ENCODE measurements at regions not wholly inside any gene's neighbourhood (a gene's known extent, or its start where the extent isn't known, plus 50 kb on each side); places are given as distances from the start of the nearest gene placed in this dataset.

DNA sequence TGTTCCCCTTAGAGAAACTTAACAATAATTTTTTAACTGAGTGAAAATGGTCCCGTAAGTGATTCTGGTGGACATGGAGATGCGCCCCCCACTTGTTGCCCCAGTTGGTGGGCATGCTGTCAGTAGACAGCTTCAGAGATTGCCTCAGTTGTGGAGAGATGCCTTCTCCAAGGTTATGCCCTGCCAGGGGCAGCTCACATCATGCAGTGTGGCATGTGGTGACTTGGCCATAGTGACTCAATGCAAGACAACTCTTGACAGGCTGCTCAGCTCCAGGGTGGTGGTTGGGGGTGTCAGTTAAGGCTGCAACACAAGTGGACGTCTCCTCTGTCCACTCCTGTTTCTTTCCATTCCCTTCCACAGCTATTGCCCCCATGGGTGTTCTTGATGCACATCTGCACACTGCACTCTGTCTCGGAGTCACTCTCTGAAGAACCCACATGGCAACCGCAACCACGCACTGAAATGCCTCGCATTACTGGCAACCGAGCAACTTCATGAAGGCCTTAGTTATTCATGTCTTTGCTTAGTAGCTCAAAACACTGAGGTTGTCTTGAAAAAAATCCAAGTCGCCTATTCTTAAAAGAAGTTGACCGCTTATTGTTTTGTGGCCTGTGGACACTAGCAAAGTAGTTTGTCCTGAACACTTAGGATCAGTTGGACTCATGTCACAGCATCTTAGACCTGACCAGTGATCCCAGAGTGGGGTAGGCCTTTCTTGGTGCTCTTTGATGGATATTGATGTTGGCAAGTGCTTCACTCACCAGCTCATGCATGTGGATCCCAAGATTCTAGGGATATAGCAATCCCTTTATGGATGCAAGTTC lies 54.8 kb upstream of the USP1 start:
- TF ChIP-seq POLR2A (IDR thresholded peaks at IDR 0.05) = no peak
- TF ChIP-seq EP300 (IDR thresholded peaks at IDR 0.05) = no peak
- TF ChIP-seq, protein P1, sequence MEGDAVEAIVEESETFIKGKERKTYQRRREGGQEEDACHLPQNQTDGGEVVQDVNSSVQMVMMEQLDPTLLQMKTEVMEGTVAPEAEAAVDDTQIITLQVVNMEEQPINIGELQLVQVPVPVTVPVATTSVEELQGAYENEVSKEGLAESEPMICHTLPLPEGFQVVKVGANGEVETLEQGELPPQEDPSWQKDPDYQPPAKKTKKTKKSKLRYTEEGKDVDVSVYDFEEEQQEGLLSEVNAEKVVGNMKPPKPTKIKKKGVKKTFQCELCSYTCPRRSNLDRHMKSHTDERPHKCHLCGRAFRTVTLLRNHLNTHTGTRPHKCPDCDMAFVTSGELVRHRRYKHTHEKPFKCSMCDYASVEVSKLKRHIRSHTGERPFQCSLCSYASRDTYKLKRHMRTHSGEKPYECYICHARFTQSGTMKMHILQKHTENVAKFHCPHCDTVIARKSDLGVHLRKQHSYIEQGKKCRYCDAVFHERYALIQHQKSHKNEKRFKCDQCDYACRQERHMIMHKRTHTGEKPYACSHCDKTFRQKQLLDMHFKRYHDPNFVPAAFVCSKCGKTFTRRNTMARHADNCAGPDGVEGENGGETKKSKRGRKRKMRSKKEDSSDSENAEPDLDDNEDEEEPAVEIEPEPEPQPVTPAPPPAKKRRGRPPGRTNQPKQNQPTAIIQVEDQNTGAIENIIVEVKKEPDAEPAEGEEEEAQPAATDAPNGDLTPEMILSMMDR (IDR thresholded peaks at IDR 0.05) = no peak
- TF ChIP-seq POLR2AphosphoS5 (IDR thresholded peaks at IDR 0.05) = no peak
- no peak for DNase-seq
- peaks cover 0 to 13% (median 10%) of the 10 kb centered on the region in 4 donors for H3K4me1 ChIP-seq
- H3K4me3 ChIP-seq = no peak overlapping the region
- H3K27me3 ChIP-seq = no peaks in the 10 kb centered on the region
- intact Hi-C loops (cut with DNase I) = no loop called here
- WGBS, 2 donors = 93% methylated on average over 10 of the region's 10 CpGs
- H3K27ac ChIP-seq = no peak overlapping the region
- no peaks in the 10 kb centered on the region for H3K9me3 ChIP-seq
- H3K36me3 ChIP-seq = no peaks in the 10 kb centered on the region

DNA sequence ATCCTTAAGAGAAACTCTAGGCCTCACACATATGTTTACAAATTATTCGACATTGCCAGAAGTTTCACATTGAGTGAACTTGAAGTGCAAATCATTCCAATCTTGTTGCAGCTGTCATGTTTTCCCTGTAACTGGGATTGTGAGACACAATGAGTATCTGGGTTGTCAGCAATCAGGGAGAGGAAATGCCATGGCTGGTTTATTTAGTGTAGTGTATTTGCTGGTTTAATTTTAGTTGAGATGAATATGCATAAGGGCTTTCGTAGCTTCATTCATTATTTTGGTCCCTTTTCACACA lies 54.2 kb upstream of the USP1 start:
- Histone ChIP-seq H3K4me3 (no peak overlapping the region), H3K9me3 (no peaks in the 10 kb centered on the region), H3K27me3 (no peaks in the 10 kb centered on the region), H3K4me1 (peaks cover 0 to 13% (median 10%) of the 10 kb centered on the region in 4 donors), H3K36me3 (no peaks in the 10 kb centered on the region), H3K27ac (no peak overlapping the region)
- intact Hi-C loops (cut with DNase I) = no loop called here
- no peak for TF ChIP-seq POLR2AphosphoS5 (IDR thresholded peaks at IDR 0.05)
- TF ChIP-seq, protein P1 (IDR thresholded peaks at IDR 0.05) = no peak
- no peak for TF ChIP-seq POLR2A (IDR thresholded peaks at IDR 0.05)
- no peak for TF ChIP-seq EP300 (IDR thresholded peaks at IDR 0.05)
- DNase-seq = no peak
- 75 to 81% methylated on average over 2 of the region's 2 CpGs for WGBS, 2 donors

DNA sequence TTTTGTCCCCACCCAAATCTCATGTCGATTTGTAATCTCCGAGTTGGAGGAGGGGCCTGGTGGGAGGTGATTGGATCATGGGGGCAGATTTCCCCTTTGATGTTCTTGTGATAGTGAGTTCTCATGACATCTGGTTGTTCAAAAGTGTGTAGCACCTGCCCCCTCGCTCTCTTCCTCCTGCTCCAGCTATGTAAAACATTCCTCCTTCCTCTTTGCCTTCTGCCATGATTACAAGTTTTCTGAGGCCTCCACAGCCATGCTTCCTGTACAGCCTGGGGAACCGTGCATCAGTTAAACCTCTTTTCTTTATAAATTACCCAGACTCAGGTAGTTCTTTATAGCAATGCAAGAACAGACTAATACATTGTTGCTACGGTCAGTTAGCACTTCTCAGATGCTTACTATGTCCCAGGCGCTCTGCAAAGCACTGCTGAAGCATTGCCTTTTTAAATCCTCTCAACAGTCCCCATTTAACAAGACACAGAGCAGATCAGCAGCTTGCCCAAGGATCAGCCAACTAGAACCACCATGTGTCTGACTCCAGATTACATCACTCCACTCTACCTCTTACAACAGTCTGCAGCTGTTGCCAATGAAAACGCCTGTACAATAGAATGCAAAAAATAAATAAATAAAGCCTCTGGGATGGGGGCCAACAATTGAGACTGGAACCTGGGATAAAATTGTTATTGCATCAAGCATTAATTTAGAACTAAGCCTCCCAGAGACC lies 52.4 kb upstream of the USP1 start:
- no peak for DNase-seq
- TF ChIP-seq, protein P1 (IDR thresholded peaks at IDR 0.05) = no peak
- TF ChIP-seq POLR2AphosphoS5 (IDR thresholded peaks at IDR 0.05) = peak in 2 of 4 donors; percentile 62 to 64
- TF ChIP-seq POLR2A (IDR thresholded peaks at IDR 0.05) = no peak
- no peak for TF ChIP-seq EP300 (IDR thresholded peaks at IDR 0.05)
- H3K36me3 ChIP-seq = no peaks in the 10 kb centered on the region
- WGBS, 2 donors = 42 to 56% methylated on average over 7 of the region's 7 CpGs
- H3K27ac ChIP-seq = peak overlapping the region in 2 of 4 donors; percentile 23 to 61
- no peaks in the 10 kb centered on the region for H3K9me3 ChIP-seq
- H3K27me3 ChIP-seq = no peaks in the 10 kb centered on the region
- intact Hi-C loops (cut with DNase I) = no loop called here
- no peak overlapping the region for H3K4me3 ChIP-seq
- H3K4me1 ChIP-seq = peaks cover 0 to 13% (median 10%) of the 10 kb centered on the region in 4 donors

DNA sequence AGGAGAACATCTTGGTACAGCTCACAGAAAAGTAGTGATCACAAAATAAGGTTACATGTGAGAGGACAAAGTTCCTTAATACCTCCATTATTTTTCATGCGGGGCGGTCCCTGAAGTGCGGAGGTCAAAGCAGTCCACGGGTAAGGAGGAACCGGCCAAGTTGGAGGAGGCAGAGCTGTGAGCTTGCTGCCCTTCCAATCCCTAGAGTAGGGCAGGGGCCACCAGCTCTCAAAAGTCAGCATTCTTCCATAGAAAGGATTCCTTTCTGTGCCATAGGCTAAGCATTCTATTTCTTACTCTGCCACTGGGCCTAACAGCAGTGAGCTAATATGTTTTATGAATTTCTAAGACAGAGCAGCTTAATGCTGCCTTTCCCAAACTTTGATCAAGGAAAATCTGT lies 50.9 kb upstream of the USP1 start:
- no peaks in the 10 kb centered on the region for H3K36me3 ChIP-seq
- TF ChIP-seq POLR2AphosphoS5 (IDR thresholded peaks at IDR 0.05) (no peak), POLR2A (IDR thresholded peaks at IDR 0.05) (no peak), EP300 (IDR thresholded peaks at IDR 0.05) (no peak)
- TF ChIP-seq, protein P1 (IDR thresholded peaks at IDR 0.05) = no peak
- no peak overlapping the region for H3K27ac ChIP-seq
- intact Hi-C loops (cut with DNase I) = no loop called here
- no peak for DNase-seq
- no peaks in the 10 kb centered on the region for H3K27me3 ChIP-seq
- WGBS, 2 donors = 90 to 94% methylated on average over 5 of the region's 5 CpGs
- no peaks in the 10 kb centered on the region for H3K9me3 ChIP-seq
- H3K4me3 ChIP-seq = no peak overlapping the region
- peaks cover 0 to 13% (median 10%) of the 10 kb centered on the region in 4 donors for H3K4me1 ChIP-seq

Measured in sigmoid colon (tissue), 6 donors.